NOMO-1 treated with DMSO at 0.1 percent for 48 hours (cell line): ENCODE measurements at regions not wholly inside any gene's neighbourhood (a gene's known extent, or its start where the extent isn't known, plus 50 kb on each side); places are given as distances from the start of the nearest gene placed in this dataset.

Experiments used
- DNase-seq: peaks from one replicate; lab custom pipeline; 2025; ENCODE audit not compliant: unreplicated experiment; lab: John Stamatoyannopoulos, UW

DNA sequence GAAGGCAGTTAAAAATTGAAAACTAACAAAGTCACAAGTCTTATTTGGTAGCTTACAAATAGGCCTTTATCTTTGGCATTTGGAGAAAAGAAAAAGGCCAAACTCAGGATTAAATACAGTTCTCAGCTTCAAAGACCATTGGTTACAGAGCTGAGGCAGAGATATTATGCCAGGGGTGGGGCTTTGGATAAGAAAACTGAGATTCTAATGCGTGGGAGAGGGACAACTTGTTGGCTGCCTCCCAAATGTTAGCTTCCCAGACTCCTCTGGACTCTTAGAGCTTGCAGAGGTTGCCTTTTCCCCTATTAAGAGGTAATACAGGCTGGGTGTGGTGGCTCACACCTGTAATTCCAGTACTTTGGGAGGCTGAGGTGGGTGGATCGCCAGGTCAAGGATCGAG, 231.8 kb downstream of the SQOR start:
- DNase-seq: no peak

DNA sequence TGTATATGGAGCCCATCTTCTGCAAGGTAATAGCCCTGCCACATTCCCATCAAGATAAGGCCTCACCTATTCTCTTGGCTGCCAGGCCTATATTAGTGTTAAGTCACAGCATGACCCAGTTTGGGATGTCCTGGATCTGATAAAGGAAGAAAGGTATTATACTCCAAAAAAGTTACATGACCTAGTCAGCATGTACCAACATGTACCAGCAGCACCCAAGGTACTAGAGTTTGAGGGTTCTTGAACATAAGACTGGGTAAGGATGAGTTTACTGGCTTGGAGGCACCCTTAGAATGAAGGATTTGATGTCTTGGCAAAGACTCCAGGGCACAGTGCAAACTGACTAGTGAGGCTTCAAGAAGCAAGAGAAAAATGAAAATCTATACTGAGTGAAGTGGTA, 232.5 kb downstream of the SQOR start:
- no peak for DNase-seq

DNA sequence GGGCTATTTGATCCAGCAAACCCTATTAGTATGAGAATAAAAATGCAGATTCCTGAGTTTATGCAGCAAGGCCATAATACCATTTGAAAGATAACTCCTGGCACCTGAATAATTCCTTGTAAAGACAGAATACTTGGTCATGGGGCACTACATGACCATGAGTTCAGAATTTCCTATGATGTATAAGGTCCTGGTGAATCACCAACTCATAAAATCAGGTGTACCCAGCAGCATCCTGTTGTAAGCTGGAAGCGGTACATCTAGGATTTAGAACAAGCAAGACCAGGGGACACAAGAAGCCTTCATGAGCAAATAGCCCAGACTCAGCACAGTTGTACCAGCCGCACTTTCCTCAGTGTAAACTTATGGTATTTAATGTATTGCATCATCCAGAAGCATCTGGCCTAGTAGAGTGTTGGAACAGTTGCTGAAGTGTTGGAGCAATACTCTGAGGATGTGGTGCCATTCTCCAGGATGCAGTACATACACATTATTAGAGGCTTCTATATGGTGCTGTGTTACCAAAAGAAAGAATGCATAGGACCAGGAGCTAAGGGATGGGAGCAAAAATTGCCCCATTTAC, 233.4 kb downstream of the SQOR start:
- DNase-seq: peak; percentile 66

DNA sequence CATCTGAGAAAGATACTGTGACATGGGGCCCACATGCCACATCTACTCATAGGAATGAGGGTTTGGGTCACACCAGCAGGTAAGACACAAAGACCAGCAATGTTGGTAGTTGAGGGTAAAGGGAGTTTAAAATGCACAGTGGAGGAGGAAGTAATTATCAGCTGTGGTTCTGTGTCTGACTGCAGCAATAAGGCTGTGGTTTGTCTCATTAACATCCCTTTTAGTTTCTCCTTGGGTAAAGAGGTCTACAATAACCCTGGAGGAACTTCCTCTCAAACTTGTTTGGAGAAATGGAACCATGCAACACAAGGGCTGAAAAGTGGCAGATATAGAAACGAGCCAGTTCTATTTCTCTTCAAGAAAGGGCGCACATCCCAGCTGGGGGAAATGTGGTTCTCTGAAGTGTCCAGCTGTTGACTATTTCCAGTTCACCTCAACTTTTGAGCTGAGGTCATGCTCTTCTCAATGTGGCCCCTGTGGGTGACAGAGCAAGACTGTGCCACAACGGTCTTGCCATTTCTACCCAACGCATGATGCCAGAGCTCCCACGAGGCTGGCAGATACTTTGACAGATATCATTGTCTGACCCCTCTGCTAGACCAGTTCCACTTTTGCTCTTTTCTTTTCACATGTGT, 234.3 kb downstream of the SQOR start:
- peak; percentile 98 for DNase-seq

DNA sequence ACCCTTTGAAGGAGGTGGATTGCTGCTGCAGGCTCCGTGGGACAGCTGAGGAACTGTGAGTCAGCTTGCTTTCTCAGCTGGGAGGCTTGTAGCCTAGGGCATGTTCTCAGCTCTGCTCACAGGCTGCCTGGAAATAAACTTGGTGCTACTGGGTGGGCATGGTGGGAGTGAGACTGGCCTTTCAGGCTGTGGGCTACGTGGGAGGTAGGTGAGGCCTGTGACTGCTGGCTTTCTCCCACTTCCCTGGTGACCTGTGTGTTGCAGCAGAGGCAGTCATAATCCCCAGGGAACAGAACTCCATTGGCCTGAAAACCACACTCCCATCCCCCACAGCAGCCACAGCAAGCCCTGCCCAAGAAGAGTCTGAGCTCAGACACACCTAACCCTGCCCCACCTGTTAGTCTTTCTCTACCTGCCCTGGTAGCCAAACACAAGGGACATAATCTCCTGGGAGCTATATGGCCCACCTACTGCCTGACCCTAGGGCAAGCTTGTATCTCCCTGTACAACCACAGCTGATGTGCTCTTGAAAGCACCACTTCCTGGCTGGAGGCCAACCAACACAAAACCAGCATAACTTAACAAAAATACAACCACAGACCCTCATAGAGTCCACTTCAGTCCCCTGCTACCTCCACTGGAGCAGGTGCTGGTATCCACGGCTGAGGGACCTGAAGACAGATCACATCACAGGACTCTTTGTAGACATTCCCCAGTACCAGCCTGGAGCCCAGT, 236.5 kb downstream of the SQOR start:
- DNase-seq: no peak

DNA sequence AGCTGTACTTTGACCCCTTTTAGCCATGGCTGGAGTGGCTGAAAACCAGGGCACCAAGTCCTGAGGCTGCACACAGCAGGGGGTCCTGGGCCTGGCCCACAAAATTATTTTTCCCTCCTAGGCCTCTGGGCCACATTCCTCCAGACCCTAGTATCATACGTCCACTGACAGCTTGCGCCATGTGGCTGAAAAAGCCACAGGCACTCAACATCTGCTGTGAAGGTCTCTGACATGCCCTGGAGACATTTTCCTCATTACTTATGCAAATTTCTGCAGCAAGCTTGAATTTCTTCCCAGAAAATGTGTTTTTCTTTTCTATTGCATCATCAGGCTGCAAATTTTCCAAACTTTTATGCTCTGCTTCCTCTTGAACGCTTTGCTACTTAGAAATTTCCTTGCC, 239.0 kb downstream of the SQOR start:
- DNase-seq: no peak

DNA sequence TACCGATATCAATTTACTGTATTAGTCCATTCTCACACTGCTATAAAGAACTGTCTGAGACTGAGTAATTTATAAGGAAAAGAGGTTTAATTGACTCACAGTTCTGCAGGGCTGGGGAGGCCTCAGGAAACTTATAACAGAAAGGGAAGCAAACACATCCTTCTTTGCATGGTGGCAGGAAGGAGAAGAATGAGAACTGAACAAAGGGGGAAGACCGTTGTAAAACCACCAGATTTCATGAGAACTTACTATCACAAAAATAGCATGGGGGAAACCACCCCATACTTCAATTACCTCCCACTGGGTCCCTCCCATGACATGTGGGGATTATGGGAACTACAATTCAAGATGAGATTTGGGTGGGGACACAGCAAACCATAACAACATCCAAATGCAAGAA, 239.7 kb downstream of the SQOR start:
- DNase-seq: peak; percentile 9

DNA sequence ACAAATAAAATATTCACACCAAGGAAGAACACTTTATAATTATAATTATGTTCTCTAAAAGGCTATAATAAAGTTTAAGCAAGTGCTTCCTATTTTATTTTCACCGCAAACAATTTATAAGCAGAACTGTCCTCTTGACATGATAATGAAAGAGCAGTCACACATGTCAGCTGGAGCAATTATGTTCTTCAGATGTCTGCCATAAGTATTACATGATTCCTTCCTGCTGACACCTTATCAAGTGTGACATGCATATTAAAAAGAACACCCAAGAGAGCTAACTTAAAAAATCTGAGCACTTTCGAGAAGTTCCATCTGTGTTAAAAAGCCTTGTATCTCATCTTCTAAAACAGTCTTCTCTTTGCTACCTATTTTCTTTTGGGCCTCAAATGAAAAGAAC, 249.5 kb downstream of the SQOR start:
- peak; percentile 7 for DNase-seq

DNA sequence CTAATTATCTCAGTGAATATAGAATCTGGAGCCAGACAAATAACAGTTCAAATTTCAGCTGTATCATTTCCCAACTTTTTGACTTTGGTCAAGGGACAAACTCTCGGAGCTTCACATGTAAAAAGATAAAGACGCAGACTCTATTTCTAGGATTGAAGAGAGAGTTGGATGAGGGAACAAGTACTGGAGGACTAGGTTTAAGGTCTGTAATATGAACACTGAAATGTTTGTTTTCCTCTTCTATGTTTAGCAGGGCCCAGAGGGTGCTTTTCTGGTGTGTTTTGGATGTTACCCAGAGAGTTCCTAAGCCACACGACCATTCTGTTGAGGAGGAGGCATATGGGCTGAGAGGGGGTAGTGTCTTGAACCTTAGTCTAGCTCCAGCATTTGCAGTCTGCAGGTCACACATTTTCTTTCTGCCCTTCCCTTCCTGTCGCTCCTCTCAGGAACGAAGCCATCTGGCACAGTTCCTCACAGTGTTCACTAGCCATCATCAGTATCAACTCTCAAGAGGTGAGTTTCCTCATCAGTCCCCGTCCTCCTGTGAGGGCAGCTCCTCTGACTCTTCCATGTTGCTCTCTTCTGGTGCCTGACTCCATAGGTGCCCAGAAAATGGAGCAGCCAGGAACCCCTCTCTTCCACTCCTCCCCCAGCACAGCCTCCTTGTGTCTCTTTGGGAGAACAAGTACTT, 250.1 kb downstream of the SQOR start:
- DNase-seq: no peak

DNA sequence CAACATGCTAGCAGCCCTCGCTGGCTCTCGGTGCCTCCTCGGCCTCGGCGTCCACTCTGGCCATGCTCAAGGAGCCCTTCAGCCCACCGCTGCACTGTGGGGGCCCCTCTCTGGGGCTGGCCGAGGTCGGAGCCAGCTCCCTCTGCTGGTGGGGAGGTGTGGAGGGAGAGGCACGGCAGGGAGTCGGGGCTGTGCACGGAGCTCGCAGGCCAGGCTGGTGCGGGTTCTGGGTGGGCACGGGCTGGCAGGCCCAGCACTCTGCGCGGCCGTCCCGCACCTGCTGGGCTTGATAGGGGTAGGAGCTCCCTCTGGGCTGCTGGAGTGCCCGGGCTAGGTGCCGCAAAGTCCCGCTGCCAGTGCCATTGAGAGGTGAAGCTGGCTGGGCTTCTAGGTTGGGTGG, 251.0 kb downstream of the SQOR start:
- no peak for DNase-seq

DNA sequence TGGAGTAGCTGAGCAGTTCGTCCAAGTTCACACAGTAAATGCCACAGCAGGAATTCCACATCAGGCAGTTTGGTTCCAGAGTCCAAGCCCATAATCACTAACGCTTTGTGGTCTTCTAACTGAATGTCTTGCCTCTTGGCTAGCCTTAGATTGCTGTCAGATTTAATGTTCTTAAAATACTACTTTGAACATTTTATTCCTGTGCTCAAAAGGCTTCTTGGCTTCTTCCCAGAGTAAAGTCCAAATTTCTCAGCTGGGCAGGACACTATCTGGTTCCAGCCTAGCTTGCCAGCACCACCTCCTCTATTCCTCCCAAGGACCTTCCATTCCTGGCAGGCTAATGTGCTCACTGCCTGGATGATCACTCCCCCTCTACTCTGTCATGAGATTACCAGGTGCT, 256.9 kb downstream of the SQOR start:
- DNase-seq: no peak

DNA sequence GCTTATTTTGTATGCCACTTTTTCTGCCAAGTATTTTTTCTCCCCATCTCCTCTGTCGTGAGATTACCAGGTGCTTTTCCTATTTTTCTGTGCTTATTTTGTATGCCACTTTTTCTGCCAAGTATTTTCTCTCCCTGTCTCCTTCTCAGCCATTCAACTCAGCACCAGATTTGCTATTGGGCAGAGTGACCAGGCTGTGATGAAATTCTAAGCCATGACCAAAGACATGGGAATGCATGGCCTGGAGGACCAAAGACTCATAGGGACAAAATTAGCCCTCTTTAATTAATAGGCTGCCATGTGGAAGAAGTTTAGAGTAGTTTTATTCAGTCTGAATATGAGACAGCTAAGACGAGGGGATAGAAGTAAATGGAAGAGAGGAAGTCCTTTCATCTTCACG, 257.4 kb downstream of the SQOR start:
- DNase-seq: no peak

DNA sequence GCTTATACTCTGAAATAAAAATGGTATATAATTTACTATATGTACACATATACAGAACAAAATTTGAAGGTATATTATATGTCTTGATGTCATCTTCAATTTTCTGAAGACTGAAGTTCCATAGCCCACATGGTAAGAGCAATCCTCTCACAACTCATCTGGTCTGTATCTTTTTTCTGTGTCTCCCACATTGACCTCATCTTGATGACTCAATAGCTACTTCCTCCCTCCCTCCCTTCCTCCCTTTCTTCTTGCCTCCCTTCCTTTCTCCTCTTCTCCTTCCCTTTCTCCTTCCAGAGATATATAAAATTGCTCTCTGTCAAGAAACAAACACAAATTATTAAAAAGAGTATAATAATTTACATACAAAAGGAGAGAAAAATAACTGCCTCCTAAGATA, 268.5 kb downstream of the SQOR start:
- DNase-seq: no peak

DNA sequence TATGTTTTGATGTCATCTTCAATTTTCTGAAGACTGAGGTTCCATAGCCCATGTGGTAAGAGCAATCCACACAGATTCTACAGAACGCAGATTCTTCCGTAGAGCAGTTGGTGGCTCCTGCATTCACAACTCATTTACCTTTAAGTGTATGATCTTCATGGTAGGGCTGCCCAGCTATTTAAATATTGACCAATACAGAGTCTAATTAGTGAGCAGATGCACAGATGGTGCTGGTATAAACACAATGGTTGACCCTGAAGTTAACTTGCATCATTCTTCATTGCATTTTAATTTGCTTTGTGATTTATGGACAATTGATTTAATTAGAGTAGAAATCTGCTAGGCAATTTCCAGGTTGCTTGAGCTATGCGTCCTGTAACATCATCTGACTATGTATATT, 269.2 kb downstream of the SQOR start:
- no peak for DNase-seq

DNA sequence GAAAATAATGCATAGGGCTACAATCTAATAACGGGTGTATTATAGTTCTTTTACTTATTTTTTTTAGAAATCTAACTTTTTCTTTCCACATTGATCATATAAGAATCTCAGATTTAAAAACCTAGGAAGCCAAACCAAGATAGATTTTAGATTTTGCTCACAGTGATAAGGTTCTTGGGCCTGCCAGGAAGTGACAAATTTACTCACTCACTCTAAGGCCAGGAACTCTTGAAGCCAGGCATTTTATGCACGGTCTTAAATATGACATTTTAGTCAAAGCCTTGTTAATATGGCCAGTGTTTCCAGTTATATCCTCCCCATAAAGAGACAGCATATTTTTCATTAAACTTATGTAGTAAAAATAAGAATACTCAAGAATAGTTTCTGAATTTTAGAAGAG, 271.4 kb downstream of the SQOR start:
- no peak for DNase-seq

DNA sequence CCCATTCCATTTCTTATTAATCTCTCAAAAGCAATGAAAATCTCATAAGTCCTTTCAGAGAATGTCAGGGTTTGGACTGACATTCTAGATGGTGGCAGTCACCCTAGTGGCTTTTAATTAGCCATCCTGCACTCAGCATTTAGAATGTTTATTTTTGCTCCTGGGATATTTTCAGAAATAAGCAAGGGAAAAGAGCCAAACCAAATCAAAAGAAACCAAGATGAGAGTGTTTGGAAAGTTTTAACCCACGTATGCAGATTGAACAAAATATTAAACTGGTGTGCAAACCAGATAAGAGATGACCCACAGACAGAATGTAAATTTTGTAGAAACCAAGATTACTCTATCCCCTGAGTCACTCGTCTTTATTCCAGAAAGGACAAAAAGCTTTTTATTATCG, 275.8 kb downstream of the SQOR start:
- no peak for DNase-seq

DNA sequence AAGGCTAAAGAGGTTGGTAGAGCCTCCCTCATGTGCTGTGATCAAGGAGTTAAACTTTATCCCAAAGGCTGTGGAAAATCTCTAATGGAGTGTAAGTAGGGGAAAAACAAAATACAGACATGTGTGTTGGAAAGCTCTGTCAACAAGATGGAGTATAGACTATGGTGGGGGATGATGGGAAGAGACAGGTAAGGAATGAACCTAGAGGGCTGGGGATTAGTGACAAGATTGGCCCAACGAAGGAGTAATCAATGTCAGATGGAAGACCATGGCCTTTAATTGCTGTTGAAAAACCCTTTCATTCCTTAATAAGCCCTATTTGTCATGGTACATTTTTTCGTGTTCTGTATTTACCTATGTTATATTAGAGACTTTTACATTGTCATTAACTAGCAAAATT, 278.6 kb downstream of the SQOR start:
- no peak for DNase-seq

DNA sequence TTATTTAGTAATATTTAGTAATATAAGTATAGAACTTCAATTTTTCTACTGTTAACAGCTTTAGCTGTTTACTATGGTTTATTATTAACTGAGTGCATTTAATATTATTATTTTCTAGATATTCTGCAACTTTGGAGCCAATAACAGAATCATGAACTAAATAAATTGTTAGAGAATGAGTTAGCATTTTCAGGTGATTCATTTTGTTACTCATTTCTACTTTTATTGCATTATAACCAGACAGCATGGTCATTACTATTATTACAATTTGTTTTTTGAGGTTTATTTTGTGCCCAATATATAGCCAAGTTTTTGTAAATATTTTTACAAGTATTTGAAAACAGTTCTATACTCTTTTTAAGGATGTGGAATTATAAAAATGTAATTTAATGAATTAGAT, 279.6 kb downstream of the SQOR start:
- DNase-seq: no peak

DNA sequence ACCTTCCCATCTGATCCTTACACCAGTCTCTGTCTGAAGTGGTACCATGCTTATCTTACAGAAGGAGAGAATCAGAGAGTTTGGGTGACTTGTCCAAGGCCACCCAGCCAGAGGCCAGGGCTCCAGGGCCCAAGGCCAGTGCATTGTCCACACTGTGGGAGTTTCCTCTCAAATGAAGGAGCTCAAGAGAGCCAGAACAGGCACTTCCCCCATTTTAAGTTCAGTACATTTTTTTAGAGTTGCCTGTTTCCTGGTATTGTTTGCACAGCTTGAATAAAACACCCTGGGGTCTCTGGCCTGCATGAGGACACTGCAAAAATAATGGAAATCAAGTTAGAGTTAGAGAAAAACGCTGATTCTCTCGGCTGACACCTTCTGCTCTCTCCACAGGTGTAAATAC, 284.0 kb downstream of the SQOR start:
- no peak for DNase-seq

DNA sequence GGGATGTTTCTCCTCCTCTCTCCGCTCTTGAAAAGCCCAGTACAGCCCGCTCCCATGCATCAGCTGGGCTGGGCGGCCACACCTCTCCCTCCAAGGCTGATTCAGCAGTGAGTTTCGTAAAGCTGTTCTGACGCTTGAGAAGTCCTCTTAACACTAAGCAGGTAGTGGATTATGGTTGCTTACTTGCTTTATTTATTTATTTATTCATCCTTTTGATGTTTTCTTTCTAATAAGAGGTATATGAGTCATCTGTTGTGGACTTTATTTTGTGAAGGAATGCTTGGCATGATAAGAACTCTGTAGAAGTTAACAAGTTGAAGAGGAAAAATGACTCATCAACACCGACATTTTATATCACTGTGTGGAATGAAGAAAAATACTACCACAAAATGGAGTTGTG, 285.0 kb downstream of the SQOR start:
- DNase-seq: no peak

DNA sequence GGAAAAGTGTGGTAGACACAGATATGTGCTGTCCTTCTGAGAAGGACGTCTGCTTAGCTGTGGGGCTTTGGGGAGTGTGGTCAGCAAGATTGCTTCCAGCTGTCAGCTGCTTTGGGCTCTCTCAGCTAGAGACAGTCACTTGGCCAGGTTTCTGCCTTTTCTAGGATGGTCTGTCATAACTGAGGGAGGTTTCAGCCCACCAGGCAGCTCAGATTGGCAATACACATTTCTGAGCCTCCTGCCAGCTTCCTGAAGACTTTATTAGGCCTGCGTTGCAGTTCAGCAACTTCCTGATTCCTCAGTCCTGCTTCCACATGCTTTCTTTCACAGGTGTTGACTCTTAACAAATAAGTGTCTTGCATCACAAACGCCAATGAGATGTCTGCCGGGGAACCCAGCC, 286.5 kb downstream of the SQOR start:
- DNase-seq: peak; percentile 14

DNA sequence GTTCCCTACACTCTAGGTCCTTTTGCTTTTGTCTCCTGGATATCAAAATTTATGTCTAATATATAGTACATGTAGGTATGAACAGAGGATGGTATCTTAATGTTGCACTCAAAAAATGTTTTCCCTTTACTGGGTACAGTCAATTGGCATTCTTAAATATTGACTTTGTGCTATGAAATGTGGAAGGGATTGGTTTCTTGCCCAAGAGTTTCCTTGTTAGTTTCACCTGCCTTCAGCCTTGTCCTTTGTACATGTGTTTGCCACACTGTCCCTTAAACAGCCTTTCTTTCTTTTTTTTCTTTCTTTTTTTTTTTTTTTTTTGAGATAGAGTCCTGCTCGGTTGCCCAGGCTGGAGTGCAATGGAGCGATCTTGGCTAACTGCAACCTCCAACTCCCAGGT, 287.1 kb downstream of the SQOR start:
- DNase-seq: no peak
